Fibroblast of skin of right quadriceps (primary cell): ENCODE measurements at regions not wholly inside any gene's neighbourhood (a gene's known extent, or its start where the extent isn't known, plus 50 kb on each side); places are given as distances from the start of the nearest gene placed in this dataset.
A peak's percentile ranks its signal among the peaks of the same experiment; 100 is the strongest.
"Not testable (repeated sequence)": the region's sequence is repeated elsewhere in the genome, so short reads cannot be mapped to it uniquely, and the experiment has no call there.

ENCODE experiments used
- DNase-seq: peaks from one replicate; pipeline ENCODE4 v3.0.0-alpha.2; 2013

DNA sequence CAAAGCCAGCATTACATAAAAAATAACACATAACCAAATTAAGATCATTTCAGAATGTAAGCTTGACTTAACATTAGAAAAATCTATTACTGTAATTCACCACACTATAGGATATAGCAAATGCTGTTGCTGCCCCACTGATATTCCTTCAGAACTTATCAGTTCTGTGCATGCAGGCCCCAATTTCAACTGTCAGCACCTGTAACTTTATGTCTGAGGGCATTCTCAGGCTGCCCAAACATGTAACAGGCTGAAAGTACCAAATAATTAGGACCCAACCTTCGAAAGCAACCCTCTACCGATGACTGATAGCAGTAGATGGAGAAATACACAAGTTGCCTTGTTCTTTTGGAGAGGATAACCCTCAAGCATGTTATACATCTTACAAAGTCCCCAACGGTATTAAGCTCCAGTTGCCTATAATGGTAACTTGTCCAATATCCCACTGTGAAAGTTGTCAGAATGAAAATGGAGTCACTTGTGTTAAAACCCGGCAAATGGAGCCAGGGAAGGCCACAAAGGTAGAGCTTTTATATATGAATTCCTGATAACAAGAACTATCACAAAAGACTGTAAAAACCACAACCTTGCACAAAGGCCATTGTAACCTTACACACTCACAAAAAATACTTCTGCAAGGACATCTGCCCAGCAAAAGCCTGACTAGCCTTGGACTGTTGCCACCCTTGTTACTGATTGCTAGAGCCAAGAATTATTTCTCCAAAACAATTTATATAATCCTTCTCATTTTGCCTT is 66.9 kb upstream of the ZNF746 start:
- no peak for DNase-seq

DNA sequence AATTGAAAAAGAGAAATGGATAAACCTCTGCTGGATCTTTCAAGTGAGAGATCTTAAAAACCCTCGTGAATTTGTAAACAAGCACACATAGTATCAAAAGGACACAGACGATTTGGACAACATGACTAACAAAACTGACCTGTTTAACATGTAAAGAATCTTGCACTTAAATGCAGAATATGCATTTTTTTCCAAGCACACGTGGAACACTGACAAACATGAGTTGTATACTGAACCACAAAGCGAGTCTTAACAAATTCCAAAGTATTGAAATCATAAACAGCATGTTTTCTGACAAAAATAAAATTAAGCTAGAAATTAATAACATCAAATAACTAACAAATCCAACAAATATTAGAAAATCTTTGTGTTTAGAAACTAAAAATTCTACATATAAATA is 65.0 kb upstream of the ZNF746 start:
- DNase-seq: peak; percentile 57

- peak; percentile 25 for DNase-seq
Measured at GRCh38 chr7:149561072-149561471, 63.5 kb upstream of the ZNF746 start.

DNA sequence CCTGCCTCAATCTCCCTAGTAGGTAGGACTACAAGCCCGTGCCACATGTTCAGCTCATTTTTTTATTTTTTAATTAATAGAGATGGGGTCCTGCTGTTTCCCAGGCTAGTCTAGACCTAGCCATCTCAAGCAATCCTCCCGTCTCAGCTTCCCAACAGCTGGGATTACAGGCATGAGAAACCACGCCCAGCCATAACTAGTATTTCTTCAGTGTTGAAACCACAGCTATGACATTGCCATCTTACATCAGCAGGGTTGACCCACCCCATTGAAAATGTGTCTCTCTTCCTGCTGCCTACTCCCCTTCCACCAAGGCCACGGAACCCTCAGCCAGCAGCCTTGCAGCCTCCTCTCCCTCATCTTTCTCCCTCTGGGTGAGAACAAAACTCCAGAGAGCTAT is 62.1 kb upstream of the ZNF746 start:
- peak; percentile 68 for DNase-seq

- DNase-seq: peak; percentile 63
Measured at GRCh38 chr7:149558149-149558861, 60.7 kb upstream of the ZNF746 start.

GRCh38 chr7:149556525-149556924 is 58.9 kb upstream of the ZNF746 start:
- DNase-seq: not testable (repeated sequence)

- not testable (repeated sequence) for DNase-seq
Measured at GRCh38 chr7:149554821-149555220, 57.2 kb upstream of the ZNF746 start.

DNA sequence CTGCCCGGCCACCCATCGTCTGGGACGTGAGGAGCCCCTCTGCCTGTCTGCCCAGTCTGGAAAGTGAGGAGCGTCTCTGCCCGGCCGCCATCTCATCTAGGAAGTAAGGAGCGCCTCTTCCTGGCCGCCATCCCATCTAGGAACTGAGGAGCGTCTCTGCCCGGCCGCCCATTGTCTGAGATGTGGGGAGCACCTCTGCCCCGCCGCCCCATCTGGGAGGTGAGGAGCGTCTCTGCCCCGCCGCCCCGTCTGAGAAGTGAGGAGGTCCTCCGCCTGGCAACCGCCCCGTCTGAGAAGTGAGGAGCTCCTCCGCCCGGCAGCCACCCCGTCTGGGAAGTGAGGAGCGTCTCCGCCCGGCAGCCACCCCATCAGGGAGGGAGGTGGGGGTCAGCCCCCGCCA is 56.4 kb upstream of the ZNF746 start:
- not testable (repeated sequence) for DNase-seq

DNA sequence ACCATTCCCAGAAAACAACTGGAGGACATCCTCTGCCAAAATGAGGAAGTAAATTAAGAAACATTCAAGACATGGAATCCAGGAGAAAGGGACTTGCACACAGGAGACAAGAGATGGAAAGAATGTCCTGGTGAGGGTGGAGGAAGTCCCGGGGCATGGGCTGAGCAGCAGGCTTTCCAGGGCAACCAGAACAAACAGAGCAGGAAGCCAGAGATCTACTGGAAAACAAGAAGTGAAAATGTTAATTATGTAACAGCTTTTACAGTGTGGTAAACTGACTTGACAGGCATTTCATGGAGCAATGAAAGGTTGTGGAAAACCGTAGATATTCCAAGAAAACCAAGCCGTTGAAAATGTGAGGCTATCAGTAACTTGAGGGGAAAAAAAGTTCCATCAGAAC is 55.2 kb upstream of the ZNF746 start:
- DNase-seq: no peak
